Stimulated activated CD8-positive, alpha-beta memory T cell treated with anti-CD3 and anti-CD28 coated beads, Interleukin-12 subunit alpha, Interleukin-12 subunit beta, amount 100 ng/mL, for 1 hour (primary cell): ENCODE measurements at regions not wholly inside any gene's neighbourhood (a gene's known extent, or its start where the extent isn't known, plus 50 kb on each side); places are given as distances from the start of the nearest gene placed in this dataset.
"Not testable (repeated sequence)": the region's sequence is repeated elsewhere in the genome, so short reads cannot be mapped to it uniquely, and the experiment has no call there.

Experiments used
- DNase-seq: peaks from one replicate; pipeline ENCODE4 v3.0.0-alpha.2; 2020; ENCODE audit warnings: low read depth

DNA sequence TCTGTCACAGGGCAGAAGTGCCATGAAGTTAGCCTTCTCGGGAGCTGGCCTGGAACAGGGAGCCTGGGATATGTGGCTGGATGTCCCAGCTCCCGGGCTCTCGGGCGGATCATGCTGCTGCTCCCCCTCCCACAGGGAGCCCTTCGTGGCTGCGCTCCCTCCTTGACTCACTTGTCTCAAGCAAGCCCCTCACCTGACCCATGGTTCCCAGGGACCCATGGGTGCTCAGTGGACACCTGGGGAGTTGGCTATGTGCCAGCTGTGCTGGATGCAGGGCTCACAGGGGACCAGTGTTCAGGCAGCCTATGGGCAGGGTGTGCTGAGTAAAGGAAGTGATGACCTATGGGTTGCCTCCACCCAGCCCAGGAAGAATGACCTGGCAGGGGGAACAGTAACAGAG lies 213.1 kb upstream of the SGCG start:
- DNase-seq, result no peak

GRCh38 chr13:22979952-22980351 lies 200.8 kb upstream of the SGCG start:
- DNase-seq, result no peak

DNA sequence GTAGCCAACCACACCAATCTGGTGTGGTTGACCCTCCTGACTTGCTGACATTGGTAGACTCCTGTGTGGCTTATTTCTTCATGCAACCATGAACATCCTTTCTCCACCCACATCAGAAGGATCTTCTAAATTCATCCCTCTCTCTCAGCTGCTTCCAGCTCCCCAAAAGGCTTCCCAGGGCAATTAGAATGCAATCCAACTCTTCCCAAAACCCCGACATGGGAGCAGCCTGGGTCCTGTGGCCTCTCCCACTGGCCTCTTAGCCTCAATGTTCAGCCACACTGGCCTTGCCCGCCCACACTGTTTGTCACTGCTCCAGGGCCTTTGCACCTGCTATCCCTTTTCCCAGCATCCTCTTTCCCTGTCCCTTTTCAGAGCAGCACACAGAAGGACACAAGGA lies 199.8 kb upstream of the SGCG start:
- no peak for DNase-seq

- DNase-seq, result no peak
Measured at GRCh38 chr13:22993148-22993547, 187.6 kb upstream of the SGCG start.

- no peak for DNase-seq
Measured at GRCh38 chr13:23003446-23003845, 177.3 kb upstream of the SGCG start.

DNA sequence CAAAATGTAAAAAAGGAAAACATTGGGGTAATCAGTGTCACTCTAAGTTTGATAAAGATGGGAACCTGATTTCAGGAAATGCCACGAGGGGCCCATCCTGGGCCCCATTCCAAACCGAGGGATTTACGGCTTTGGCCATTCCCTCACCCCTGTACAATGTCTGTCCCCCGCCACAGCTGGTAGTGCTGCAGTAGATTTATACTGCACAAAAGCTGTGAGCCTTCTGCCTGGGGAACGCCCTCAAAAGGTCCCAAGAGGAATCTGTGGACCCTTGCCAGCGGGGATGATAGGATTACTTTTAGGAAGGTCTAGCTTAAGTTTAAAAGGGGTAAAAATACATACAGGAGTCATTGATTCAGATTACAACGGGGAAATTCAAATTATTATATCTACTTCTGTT lies 173.4 kb upstream of the SGCG start:
- DNase-seq, result no peak

DNA sequence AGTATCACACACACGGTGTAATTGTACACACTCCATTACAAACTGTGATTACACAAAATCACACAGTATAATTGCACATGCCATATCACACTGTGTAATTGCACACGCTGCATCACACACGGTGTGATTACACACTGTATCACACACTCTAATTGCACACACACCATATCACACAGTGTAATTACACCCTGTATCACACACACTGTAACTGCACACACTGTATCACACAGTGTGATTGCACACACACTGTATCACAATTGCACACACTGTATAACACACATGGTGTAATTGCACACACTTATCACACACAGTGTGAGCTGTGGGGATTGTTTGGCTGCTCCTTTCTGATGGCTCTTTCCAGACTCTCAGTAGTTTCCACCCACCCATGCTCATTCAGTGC lies 162.6 kb upstream of the SGCG start:
- DNase-seq, result no peak

GRCh38 chr13:23020246-23020843 lies 160.4 kb upstream of the SGCG start:
- DNase-seq, result no peak

DNA sequence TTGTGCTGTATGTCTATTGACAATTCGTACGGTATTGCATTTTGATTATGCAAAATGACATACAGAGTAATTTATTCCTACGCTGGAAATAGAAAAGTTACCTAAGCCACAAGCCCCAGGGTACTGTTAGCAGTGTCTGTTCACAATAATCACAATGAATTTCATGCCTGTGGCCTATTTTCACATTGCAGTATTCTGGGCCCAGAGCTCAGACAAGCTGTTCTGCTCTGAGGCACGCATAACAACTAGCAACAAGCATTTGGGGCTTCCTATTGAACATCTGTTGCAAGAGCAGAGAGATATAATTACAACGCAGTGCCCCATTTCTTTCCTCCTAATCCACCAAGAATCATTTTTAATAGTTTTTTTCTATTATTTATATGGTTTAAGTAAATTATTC lies 158.9 kb upstream of the SGCG start:
- no peak for DNase-seq

DNA sequence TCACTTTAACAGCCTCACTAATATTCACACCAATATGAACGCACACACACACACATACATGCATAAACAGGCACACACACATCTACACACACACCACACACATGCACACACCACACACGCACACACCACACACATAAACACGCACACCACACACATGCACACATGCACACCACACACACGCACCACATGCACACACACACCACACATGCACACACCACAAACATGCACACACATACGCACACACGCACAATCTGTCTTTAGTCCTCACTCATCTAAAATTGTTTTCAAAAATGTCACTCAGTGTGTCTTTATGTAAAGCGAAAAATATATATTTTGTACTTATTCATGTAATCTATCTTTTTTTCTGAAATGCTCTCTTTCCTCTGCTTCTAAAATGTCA lies 158.1 kb upstream of the SGCG start:
- no peak for DNase-seq

DNA sequence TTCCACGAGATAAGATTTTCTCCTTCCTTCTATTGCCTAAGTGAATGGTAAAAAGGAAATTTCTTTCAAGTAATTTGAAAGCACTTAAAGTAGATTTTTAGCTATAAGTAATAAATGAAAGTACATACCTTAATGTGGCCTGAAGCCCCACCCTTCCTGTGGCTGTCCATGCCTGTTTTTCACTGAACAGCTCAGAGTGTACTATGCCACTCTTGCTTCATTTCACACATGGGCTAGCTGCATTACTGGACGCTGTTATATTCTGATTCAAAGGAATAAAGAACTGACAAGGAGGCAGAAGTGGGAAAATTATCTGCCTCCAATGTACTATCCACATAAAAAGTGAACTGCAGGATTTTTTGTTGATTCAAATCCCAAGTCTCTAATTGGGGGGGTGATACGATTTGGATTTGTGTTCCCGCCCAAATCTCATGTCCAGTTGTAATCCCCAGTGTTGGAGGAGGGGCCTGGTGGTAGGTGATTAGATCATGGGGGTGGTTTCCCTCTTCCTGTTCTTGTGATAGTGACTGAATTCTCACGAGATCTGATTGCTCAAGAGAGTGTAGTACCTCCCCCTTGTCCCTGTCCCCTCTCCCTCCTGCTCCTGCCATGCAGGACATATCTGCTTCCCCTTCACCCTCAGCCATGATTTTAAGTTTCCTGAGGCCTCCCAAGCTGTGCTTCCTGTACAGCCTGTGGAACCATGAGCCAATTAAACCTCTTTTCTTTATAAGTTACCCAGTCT lies 154.7 kb upstream of the SGCG start:
- DNase-seq, result no peak

GRCh38 chr13:23039266-23039935 lies 141.4 kb upstream of the SGCG start:
- DNase-seq, result no peak

DNA sequence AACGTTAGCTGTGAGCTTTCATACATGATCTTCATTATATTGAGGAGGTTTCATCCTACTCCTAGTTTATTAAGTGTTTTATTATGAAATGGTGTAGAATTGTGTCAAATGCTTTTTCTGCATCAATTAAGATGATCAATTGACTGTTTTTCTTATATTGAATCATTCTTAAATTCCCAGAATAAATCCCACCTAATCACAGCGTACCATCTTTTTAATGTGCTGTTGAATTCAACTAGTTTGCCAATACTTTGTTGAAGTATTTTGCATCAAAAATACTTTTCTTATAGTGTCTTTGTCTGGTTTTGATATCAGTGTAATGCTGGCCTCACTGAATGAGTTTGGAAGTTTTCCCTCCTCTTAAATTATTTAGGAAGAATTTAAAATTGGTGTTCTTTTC lies 138.6 kb upstream of the SGCG start:
- DNase-seq, result no peak

DNA sequence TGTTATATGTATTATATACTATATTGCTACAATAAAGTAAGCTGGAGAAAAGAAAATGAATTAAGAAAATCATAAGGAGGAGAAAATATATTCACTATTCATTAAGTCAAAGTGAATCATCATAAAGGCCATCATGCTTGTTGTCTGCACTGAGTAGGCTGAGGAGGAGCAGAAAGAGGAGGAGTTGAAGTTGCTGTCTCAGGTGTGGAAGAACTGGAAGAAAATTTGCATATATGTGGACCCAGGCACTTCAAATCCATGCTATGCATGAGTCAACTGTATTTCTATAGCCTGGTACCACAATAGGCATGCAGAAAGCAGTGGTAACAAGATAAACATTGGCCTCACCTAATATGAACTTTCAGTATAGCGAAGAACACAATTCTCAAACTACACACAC lies 135.9 kb upstream of the SGCG start:
- no peak for DNase-seq

- no peak for DNase-seq
Measured at GRCh38 chr13:23050126-23050525, 130.7 kb upstream of the SGCG start.

- DNase-seq, result not testable (repeated sequence)
Measured at GRCh38 chr13:23053711-23054110, 127.1 kb upstream of the SGCG start.

DNA sequence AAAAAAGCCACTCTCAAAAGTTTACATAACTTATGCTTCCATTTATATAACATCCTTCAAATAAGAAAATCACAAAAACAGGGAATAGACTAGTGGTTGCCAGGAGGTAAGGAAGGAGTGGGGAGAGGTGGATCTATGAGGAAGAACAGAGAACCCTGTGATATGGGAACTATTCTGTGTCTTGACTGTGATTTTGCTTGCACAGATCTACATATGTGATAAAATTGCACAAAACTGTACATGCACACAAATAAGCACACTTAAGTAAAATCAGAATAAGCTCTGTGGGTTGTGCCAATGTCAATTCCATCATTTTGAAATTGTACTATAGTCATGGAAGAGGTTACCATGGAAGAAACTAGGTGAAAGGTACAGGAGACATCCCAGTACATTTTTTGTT lies 121.6 kb upstream of the SGCG start:
- DNase-seq, result no peak

DNA sequence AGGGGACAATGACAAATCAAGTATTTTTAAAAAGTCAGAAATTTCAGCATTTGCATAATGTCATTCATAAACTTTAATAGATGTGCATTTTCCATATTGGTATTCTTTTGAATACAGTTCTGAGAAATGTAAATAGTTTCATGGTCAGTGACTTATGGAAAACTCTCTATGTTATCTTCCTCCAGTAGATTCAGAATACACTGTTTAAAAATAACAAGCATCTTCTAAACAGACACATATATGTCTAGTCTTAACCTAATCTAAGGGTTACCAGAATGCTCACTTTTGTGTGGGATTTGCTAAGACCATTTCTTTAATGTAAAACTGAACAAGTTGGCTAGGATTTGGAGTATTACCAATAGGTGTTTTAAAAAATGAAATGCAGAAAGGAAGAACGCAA lies 119.8 kb upstream of the SGCG start:
- DNase-seq, result no peak

- DNase-seq, result no peak
Measured at GRCh38 chr13:23067129-23067528, 113.7 kb upstream of the SGCG start.

GRCh38 chr13:23069566-23069965 lies 111.2 kb upstream of the SGCG start:
- no peak for DNase-seq

GRCh38 chr13:23074075-23074828 lies 106.5 kb upstream of the SGCG start:
- DNase-seq, result no peak

- DNase-seq, result no peak
Measured at GRCh38 chr13:23081220-23081619, 99.6 kb upstream of the SGCG start.

GRCh38 chr13:23081901-23082300 lies 98.9 kb upstream of the SGCG start:
- no peak for DNase-seq
